ENCODE measurements at regions not wholly inside any gene's neighbourhood (a gene's known extent, or its start where the extent isn't known, plus 50 kb on each side); places are given as distances from the start of the nearest gene placed in this dataset.

DNA sequence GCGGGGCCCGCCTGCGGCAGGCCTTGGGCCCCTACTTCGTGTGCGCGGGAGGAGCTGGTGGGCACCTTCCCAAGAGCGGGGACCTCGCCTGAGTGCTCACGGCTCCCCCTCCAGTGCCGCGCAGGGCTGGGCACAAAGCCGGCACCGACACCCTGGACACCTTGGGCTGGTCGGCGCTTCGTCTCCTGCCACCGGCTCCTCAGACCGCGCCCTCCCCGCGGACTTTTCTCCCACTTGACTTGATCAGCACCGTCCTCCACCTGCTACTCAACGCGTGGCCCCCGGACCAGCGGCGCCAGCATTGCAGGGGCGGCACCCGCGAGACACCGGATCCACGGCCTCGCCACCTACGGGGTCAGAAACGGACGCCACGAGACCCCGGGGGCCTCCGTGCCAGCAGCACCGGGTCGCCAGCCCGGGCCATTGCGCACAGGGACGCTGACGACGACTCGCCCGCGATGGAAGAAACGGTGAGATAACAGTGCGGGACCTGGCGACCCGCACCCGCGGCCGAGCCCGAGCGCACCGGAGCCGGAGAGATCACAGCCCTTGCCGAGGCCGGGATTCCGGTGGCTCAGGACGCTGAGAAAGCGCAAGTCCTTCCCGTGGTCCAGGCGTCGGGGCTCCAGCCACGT, 154.2 kb downstream of the DLL1 start:
- DNase-seq, result no peak

DNA sequence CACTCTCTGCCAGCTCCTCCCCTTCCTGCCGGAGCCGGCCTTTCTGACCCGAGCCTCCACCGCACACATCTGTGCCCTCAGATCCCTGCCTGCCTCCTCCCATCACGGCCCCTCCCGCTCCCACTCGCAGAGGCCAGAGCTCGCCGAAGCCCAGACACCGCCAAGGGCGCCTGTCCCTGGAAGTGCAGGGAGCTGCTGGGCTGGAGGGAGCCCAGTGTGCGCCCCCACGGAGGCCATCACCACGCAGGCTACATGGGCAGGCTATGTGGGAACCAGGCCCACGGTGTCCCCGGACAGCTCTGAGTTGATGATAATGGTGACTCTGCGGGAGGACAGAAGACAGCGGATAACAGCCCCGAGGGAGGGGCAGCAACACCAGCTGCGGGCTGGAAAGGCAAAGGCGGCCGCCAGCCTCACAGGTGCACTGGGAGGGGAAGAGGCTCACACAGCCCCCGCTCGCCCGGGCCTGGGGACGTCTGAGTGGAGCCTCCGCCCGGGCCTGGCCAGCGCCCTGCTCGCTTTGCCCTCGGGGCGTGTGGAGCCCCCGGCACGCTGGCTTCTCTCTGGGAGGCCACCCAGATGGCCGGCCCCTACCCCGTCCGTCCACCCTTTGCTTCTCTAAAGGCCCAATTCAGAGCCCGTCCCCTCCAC, 154.9 kb downstream of the DLL1 start:
- DNase-seq, result no peak

DNA sequence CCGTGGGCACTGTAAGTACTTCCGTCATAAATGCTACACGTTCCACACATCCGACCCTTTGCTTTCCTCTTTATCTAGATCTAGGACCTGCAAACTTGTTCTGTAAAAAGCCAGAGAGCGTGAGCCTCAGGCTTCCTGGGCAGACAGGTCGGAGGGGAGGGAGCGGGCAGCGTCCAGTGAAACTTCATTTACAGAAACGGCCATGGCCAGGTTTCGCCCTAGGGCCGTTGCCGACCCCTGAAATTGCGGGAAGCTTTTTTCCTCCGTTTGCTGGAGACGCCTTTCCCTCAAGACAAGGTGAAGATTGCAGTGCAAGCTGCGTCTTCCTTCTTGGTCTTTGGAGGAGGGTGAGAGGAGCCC, 155.4 kb downstream of the DLL1 start:
- DNase-seq, result no peak

DNA sequence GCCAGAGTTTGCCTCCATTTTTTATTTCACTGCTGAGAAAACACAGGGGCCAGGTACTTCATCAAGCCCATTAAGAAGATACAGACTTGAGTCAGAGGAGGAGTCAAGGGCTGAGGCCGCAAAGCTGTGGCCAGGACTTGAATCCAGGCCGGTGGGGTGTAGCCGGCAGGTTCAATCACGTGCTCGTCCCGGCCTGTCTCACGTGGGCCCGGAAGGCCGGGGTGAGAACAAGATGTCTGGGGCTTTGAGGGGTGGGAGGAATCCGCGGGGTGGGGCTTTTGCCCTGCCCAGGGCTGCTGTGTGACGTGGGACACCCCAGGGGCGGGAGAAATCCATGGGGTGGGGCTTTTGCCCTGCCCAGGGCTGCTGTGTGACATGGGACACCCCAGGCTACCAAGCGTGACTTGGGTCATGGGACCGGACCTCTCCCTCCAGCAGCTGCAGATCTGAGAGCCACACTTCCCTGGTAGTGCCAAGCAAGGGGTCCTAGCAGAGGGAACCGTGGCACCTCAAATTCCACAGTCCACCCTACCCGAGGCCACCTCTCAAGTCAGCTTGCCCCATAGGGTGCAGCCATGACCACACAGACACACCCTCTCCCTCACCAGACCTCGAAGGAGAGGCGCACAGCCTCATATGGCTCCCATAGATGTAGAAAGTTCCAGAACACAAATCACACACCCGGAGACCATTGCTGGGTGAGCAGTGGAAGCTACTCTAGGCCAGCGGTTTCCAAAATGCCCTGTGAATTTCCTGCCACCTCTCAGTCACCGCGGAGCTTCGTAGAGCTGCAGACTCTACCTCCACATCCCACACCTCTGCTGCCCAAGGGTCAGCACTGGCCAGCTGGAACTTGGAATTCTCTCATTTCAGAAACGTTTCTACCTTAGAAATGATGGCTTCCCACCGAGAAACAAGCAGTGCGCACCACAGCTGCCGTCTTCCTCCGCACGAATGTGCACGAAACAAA, 156.1 kb downstream of the DLL1 start:
- no peak for DNase-seq

DNA sequence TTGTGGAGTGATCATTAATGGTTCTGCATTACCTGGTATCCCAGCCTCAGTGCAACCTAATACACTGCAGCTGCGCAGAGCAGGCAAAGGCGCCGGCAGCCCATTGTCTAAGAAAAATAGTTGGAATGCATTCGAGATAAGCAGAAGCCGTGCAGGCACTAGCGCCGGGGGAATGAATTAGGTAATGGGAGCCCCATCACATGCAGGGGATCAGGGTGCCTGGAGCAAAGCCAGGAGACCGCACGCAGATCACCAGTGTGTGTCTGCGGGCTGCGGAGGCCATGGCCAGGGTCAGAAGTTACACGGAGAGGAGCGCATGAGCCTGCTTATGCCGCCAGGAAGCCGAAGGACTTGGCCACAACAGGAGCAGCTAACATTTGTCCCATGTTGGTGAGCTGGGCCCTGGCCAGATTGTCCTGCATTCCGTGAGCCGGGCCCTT, 156.8 kb downstream of the DLL1 start:
- no peak for DNase-seq

DNA sequence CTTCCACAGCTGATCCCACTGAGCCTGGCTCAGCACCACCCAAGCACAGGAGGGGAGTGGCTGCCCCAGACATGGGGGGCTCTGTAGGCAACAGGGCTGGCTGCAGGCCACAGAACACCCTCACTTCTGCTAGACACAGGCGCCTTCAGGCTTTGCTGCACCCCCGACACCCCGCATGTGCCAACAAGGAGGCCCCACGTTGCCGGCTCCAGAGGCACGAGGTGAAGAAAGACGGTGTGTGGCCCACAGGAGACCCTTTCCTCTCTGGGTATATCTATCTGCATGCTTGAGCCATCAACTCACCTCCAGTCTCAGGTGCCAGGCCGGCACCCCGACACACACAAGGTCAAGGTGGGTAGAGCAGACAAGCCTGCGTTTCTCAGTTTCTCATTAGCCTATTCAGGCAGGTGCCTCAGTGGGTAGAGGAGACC, 158.3 kb downstream of the DLL1 start:
- no peak for DNase-seq

DNA sequence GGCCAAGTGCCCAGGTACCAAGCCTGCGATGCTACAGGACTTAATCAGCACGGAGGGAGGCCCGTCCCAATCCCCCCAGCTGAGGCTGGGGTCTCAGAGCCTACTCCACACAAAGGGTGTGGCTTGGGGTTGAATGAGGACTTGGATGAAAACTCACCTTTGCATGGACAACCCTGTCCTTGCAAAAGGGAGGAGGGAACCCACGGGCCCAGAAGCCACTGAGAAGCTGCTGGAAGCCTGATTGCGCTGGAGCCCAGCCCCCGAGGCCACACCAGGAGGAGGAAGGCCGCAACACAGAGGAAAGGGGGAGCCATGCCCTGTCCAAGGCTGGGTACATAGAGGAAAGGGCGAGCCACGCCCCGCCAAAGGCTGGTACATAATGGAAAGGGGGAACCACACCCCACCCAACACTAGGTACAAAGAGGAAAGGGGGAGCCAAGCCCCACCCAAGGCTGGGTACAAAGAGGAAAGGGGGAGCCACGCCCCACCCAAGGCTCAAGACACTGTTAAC, 158.8 kb downstream of the DLL1 start:
- no peak for DNase-seq

DNA sequence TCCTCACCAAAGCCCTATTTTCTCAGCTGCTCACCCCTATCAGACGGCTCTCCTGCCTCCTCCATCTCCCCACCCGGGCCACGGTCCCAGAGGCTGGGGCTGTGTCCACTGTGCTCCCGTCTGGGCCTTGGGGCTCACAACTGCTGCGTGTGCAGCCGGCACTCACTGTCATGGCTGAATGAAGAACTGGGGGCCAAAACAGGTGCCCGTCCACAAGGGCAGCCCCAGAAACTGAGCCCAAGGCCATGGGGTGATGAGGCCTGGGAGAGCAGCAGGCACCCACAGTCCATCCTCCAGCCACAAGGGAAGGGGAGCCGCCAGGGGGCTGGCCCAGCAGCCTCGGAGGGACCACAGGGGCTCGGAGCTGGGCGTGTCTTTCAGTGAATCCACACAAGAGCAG, 159.5 kb downstream of the DLL1 start:
- no peak for DNase-seq

DNA sequence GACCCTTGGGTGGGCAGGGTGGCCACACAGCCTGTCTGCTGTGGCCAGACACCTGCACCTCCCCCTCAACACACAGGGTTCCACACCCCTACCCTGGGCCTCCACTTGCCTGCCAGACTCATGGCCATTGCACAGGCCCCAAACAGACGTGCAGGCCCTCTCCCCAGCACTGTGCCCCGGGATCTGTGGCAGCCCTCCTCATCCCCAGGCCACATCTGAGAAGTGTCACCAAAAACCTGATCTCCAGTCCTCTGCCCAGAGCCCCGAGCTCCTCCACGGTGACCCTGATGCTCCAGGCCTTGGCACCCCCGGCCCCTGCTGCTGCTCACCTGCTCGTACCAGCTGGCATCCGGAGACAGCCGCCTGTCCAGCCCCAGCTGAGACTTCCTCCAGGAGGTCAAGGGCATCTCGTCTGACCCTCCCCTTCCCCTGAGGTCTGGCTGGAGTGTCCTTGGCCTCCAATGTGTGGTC, 160.1 kb downstream of the DLL1 start:
- DNase-seq, result no peak

DNA sequence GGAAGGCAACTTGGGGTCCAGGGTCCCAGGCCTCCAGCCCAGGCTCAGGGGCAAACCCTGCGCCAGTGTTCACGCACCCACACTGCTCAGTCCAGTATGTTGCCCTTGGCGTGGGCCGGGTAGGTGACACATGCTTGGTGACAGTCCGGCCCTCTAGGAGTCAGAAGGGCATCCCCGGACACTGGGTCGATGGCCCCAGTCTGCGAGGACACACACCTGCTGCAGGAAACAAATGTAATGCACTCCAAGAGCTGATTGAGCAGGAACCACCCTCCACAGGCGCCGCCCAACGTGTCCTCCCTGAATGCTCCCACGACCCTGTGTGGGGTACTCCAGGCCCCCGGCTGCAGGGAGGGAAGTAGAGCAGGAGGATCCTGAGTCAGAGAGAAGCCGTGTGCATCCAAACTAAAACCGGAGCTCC, 160.7 kb downstream of the DLL1 start:
- DNase-seq, result no peak

DNA sequence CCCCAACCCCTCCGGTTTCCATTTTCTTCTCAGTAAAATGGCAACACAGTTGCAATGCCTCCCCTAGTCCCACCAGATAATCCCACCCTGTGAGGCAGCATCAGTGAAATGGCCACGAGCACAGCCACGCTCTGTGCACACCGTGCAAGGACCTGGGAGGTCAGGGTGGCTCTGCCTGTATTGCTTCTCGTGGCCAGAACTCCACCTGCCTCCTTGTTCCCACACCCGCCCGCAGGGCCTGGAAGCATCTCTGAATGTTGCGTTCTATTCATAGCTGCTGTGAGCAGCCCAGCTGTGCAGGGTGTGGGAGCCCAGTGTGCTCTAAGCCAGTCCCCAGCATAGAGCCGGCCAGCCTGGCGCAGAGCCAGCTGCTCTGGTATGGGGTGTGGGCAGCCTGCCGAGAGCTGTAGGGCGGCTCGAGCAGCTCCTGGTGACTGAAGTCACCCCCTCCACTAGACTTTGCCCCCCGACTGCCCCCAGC, 161.1 kb downstream of the DLL1 start:
- DNase-seq, result peak; percentile 63 to 78 (median 71)

DNA sequence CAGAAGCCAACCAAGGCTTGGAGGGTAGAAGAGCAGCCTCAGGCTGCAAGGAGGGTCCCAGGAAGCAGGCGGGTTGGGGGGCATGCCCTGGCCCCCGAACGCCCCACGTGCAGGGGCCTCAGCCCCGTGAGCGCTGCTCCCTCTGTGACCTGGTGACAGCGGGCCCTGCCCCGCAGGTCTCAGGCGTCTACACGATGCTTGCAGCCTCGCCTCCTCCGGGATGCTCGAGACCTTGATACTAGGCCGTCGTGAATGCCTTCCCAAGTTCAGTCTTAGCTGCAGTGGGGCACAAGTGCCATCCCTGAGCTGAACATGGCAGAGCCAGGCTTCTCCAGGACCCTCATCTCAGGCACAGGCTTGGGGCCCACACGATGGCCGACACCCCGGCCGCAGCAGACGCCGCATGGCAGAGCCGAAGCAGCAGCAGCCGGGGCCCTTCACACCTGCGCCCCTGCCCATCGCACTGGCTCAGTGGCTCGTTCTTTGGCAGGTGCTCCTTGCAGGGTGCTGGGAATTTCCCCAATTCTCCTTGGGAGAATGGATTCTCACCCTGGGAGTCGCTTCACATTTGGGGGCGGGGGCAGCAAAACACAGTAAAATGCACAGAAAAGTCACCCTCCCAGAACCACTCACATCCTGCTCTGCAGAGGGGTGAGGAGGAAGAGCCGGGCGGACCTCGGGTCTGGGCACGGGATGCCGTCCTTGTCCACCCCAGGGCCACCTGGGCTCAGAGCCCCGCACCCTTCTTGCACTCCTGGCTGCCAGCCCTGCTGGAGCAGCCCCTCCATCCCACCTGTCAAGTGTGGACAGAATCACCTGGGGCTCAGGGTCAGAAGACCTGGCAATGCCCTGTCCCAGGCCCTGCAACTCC, 161.8 kb downstream of the DLL1 start:
- DNase-seq, result no peak

DNA sequence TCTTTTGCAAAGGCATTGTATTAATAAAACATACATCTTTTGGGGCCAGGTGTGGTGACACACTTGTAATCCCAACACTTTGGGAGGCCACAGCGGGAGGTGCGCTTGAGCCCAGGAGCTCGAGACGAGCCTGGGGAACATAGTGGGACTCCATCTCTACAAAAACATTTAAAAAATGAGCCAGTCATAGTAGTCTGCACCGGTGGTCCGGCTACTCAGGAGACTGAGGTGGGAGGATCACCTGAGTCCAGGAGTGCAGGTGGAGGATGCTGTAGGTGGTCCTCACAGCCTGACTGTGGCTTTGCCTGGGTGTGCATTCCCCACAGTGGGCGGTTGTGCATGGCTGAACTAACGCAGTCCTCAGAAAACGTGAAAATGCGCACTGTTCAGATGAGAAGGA, 162.5 kb downstream of the DLL1 start:
- no peak for DNase-seq

DNA sequence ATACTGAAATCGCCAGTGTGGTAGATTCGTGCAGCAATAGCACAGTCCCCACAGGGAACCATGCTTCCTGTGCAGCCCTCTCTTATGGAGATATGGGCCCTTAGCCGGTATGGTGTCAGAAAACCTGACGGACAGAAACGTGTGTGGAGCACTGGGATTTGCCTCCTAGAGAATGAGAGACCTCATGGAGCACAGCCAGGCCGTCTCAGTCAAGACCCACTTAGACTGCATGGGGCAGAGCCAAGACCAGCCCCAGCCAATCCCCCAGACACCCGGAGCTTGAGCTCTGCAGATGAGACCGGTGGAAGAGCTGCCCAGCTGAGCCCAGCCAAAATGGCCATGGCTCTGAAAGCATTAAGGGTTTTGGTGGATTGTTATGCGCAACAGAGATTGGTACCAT, 163.7 kb downstream of the DLL1 start:
- no peak for DNase-seq

DNA sequence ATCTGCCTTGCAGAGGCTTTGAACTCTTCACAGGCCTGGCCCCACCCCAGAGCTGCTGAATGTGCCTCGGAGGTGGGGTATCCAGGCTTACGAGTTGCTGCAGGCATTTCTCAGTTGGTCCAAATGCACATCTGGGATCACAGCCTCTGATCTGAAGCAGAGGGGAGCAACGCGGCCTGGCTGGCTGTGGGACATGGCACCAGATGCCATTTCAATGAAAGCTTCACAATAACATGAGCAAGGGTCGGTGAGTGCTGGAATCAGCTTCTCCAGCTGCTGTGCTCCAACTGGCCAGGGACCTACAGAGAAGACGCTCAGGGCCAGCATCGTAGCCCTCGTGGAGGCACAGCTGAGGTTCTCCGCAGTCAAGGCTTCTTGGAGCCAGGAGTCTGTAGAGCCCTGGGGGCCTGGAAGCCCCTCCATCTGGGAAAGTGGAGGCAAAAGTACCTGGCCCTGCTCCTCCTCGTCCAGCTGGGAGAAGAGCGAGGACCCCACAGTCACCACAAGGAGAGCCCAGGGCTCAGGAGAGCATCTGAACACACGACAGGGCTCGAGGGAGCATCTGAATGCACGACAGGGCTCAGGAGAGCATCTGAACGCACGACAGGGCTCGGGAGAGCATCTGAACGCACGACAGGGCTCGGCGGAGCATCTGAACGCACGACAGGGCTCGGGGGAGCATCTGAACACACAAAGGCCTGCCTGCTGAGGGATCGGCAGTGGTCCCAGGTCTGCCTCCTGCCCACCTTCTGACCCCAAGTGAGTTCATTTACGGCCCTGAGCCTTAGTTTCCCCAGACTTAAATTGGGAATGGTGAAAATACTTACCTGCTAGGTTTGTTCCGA, 165.2 kb downstream of the DLL1 start:
- no peak for DNase-seq

DNA sequence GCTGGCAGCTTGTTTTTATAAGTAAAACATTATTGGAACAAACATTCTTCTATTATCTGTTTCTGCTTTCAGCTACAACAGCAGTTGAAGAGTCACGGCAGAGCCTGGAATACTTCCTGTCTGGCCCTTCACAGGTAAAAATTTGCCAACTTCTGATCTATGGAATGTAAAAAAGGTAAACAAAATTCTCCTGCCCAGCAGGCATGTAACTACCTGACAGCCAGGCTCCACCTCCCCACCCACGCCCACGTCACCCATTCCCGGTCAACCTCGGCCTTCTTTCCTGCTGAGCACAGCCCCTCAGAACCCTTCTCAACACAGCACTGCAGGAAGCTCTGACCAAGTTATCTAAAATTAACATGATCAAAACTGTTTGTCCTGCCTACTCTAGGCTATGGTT, 166.0 kb downstream of the DLL1 start:
- no peak for DNase-seq

DNA sequence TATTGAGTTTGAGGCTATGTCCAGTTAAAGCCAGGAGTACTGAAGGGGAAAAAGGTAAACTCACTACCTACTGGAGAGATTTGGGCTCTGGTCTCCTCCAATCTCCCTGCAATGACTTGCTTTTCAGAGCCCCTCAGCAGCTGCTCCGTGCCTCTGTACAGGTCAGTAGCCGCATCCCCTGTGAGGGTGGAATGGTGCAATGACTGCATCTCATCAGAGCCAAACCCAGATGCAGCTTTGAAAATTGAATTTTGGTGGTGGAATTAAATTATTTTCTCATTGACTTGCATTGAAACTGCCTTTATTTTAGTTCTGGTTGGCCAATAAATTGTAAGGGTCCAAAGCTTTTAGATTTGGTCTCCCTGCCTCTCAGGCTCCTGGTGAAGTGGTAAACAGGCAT, 166.7 kb downstream of the DLL1 start:
- DNase-seq, result no peak

DNA sequence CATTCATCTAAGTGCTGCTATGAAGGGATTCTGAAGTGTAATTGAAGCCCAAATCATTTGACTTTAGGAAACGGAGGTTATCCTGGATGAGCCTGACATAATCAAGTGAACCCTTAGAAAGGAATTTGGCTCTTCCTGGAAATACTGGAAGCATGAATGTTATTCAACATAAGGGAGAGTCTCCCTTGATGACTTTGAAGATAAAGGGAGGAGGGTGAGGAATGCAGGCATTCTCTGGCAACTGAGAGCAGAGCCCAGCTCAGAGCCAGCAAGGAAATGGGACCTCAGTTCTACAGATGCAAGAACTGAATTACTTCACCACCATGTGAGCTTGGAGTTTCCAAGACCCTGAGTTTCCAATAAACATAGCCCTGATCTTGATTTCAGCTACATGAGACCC, 168.2 kb downstream of the DLL1 start:
- DNase-seq, result no peak

DNA sequence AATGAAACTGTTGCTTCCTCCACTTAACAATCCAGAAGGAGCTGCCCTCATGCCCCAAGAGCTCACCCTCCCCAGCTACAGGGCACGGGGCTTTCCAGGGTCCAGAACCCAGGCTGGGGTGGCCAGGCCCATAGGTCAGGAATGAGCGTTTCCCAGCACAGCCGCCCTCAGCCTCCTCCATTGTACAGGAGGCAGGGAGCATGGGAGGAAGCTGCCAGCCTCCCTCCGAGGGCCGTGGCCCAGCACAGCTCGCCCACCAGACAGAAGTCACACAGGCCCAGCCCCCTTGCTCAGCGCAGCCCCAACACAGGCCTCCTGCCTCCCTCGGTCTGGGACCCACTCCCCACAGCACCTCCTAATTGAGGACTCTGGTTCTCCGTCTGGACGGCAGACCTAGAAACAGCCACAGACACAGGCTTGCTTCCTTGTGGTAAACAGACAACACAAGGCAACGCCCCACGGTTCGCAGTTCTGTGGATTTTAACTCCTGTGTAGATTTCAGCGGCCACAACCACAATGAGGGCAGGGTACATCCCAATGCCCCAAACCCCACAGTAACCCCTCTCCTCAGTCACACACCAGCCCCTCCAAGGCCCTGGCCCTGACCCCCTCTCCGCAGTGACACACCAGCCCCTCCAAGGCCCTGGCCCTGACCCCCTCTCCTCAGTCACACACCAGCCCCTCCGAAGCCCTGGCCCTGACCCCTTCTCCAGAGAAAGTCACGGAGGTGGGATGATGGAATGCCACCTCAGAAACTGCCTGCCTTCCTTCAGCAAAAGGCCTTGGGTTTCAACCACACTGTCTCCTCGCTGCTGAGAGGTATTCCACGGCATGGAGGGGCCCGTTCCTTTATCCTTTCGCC, 173.5 kb downstream of the DLL1 start:
- DNase-seq, result no peak

Data from muscle of back (tissue), 3 donors.